Heart left ventricle (tissue), 13 donors: ENCODE measurements at regions not wholly inside any gene's neighbourhood (a gene's known extent, or its start where the extent isn't known, plus 50 kb on each side); places are given as distances from the start of the nearest gene placed in this dataset.

Source experiments
- POLR2A ChIP-seq, 2 donors: fragments of 450-650 bp; IDR thresholded peaks; one replicate each; pipeline ENCODE4 v1.6.1; 2017; ENCODE audit warnings: antibody characterized with exemption in 2 of 2, mild to moderate bottlenecking in 2 of 2, moderate library complexity in 2 of 2
- TF ChIP-seq, protein P1 (sequence below), 12 donors: fragments of 200-600 bp; sonication (generic) in 4 of 12; IDR thresholded peaks; one replicate each; pipeline versions ENCODE4 v1.5.0 to v1.8.0; 2018 to 2022; ENCODE audit warnings: antibody characterized with exemption in 12 of 12, mild to moderate bottlenecking in 5 of 12
- donor health status: ischemic (EF 13 %, LVEDD 7.1; RV severe dilation, severe dysfunction).
- donor health status: DM: no; HTN: yes; CAD: no.
- donor health status: DM: no; HTN: no; CAD: no.
- donor health status: ischemic (EF 25% LVEDD 6.9; RV normal size, moderate dysfunction).
- donor health status: ischemic (EF 25% LVEDD 5.7; RV mildly dilated, moderate dysfunction).
- donor health status: ischemic (EF 35%, LVEDD 5.7; RV mildly dilated, moderate dysfunction).
- donor health status: nonischemic (EF 11% LVEDD 7.7; RV severe dilation, severe dysfunction).
- donor health status: DM: yes; HTN: yes; CAD: no.
- donor health status: PGD.
- donor health status: ischemic (EF 29% LVEDD 5.4; RV normal size, mild dysfunction).
- donor health status: nonischemic (EF 23%, LVEDD 6.1; RV moderate dilation, normal function).

DNA sequence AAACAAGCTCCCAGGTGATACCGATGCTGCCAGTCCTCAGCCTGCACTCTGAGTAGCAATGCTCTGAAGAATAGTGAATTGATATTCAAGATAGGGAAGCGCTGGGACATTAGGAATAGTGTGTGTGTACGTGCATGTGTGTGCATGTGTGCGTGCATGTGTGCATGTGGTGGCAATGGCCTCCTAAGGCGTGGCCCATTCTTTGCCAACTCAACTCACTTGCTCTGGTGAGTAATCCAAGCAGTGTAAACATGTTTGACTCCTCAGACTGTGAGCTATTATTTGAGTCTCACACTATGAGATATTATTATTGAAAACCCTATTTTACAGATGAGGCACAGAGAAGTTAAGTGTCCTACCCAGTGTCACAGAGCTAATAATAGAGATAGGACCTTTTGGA, 186.6 kb downstream of the RAB11FIP2 start:
- TF ChIP-seq, protein P1, sequence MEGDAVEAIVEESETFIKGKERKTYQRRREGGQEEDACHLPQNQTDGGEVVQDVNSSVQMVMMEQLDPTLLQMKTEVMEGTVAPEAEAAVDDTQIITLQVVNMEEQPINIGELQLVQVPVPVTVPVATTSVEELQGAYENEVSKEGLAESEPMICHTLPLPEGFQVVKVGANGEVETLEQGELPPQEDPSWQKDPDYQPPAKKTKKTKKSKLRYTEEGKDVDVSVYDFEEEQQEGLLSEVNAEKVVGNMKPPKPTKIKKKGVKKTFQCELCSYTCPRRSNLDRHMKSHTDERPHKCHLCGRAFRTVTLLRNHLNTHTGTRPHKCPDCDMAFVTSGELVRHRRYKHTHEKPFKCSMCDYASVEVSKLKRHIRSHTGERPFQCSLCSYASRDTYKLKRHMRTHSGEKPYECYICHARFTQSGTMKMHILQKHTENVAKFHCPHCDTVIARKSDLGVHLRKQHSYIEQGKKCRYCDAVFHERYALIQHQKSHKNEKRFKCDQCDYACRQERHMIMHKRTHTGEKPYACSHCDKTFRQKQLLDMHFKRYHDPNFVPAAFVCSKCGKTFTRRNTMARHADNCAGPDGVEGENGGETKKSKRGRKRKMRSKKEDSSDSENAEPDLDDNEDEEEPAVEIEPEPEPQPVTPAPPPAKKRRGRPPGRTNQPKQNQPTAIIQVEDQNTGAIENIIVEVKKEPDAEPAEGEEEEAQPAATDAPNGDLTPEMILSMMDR (IDR thresholded peaks at IDR 0.05) = no peak
- no peak for TF ChIP-seq POLR2A (IDR thresholded peaks at IDR 0.05)
